ENCODE measurements at regions not wholly inside any gene's neighbourhood (a gene's known extent, or its start where the extent isn't known, plus 50 kb on each side); places are given as distances from the start of the nearest gene placed in this dataset.

DNA sequence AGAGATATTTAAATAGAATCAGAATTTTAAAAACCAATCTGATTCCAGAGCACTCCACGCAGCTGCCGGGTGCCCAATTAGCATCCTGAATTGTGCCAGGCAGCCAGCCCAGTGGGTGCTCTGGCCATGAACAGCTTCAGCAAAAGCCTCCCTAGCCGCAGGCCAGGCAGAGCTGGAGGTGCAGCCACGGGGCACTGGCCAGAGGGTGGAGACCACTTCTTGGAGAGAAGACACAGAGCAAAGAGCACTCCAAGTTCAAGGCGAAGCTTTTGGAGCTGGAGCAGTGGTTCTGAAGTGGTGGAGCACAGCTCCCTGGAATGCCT lies 475.6 kb upstream of the PROK2 start:
- DNase-seq (ENCODE audit: low read depth, low spot score) (no peak), ATAC-seq (no peak)
- in situ Hi-C loops (cut with HindIII; ENCODE audit: low pct_unique_long_range_greater_than_20kb, low sequenced_read_pairs) (no loop called here), intact Hi-C loops (cut with micrococcal nuclease; ENCODE audit: unreplicated experiment) (no loop called here)
- H3K9me3 ChIP-seq (ENCODE audit: control insufficient read depth, insufficient read depth, low read depth, low read length) = no peaks in the 10 kb centered on the region
- H3K4me1 ChIP-seq (ENCODE audit: control insufficient read depth, insufficient read depth, low read length) = no peaks in the 10 kb centered on the region
- TF ChIP-seq SIN3A (IDR thresholded peaks at IDR 0.05; ENCODE audit: borderline replicate concordance, insufficient read depth, low read depth, low read length) (no peak), POLR2AphosphoS5 (IDR thresholded peaks at IDR 0.05; ENCODE audit: low read depth, low read length) (no peak)
- TF ChIP-seq, protein P1, sequence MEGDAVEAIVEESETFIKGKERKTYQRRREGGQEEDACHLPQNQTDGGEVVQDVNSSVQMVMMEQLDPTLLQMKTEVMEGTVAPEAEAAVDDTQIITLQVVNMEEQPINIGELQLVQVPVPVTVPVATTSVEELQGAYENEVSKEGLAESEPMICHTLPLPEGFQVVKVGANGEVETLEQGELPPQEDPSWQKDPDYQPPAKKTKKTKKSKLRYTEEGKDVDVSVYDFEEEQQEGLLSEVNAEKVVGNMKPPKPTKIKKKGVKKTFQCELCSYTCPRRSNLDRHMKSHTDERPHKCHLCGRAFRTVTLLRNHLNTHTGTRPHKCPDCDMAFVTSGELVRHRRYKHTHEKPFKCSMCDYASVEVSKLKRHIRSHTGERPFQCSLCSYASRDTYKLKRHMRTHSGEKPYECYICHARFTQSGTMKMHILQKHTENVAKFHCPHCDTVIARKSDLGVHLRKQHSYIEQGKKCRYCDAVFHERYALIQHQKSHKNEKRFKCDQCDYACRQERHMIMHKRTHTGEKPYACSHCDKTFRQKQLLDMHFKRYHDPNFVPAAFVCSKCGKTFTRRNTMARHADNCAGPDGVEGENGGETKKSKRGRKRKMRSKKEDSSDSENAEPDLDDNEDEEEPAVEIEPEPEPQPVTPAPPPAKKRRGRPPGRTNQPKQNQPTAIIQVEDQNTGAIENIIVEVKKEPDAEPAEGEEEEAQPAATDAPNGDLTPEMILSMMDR (IDR thresholded peaks at IDR 0.05) = no peak
- no peaks in the 10 kb centered on the region for H3K36me3 ChIP-seq (ENCODE audit: control insufficient read depth, insufficient read depth, low read length)
- BruUV-seq (replicated peaks) = no TSS peak
- H3K27ac ChIP-seq (ENCODE audit: low read length) = no peak overlapping the region
- POLR2A ChIA-PET = no interaction called here
- CTCF ChIA-PET = no interaction called here
- no peak overlapping the region for H3K4me3 ChIP-seq (ENCODE audit: low read depth in 2 of 2, low read length in 2 of 2)
- H3K27me3 ChIP-seq (ENCODE audit: control insufficient read depth, insufficient read depth, low read length) = no peaks in the 10 kb centered on the region

DNA sequence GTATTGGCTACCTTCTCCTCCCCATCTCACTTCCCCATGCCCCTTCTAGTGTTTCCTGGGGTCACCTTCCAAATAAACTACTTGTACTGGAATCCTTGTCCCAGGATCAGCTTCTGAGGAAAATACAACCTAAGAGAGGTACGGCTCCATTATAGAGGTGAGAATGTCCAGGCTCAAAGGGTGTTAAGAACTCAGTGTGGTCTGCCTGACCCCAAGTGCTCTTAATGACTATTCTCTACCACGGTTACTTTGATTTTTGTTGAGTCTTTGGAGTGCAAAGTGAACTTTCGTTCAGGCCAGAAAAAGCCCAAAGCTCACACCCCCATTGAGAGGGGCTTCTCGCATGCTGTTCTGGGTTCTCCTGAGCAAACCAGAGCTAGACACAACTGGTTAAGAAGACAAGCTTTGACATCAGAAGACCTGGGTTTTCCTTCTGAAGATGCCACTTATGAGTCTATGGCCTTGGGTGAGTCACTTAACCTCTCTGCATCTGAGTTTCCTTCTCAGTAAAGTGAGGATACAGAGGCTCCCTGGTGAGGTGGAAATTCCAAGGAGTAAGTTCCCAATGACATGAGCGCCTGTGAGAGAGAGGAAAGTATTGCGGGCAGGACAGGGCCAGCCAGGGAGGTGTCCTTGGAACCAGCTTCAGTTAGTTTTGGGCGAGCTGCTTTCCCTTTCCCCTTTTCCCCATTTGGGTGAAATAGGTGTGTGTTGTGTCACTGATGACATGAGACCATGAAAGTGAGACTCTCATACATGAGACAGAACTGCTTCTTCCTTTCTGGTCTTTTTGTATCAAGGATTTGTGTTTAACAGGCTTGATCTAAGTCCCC lies 475.0 kb upstream of the PROK2 start:
- no peaks in the 10 kb centered on the region for H3K4me1 ChIP-seq (ENCODE audit: control insufficient read depth, insufficient read depth, low read length)
- ChIA-PET CTCF (no interaction called here), POLR2A (no interaction called here)
- no peaks in the 10 kb centered on the region for H3K36me3 ChIP-seq (ENCODE audit: control insufficient read depth, insufficient read depth, low read length)
- no peaks in the 10 kb centered on the region for H3K27me3 ChIP-seq (ENCODE audit: control insufficient read depth, insufficient read depth, low read length)
- H3K9me3 ChIP-seq (ENCODE audit: control insufficient read depth, insufficient read depth, low read depth, low read length) = no peaks in the 10 kb centered on the region
- no peak overlapping the region for H3K27ac ChIP-seq (ENCODE audit: low read length)
- DNase-seq (ENCODE audit: low read depth, low spot score) = no peak
- TF ChIP-seq, protein P2, sequence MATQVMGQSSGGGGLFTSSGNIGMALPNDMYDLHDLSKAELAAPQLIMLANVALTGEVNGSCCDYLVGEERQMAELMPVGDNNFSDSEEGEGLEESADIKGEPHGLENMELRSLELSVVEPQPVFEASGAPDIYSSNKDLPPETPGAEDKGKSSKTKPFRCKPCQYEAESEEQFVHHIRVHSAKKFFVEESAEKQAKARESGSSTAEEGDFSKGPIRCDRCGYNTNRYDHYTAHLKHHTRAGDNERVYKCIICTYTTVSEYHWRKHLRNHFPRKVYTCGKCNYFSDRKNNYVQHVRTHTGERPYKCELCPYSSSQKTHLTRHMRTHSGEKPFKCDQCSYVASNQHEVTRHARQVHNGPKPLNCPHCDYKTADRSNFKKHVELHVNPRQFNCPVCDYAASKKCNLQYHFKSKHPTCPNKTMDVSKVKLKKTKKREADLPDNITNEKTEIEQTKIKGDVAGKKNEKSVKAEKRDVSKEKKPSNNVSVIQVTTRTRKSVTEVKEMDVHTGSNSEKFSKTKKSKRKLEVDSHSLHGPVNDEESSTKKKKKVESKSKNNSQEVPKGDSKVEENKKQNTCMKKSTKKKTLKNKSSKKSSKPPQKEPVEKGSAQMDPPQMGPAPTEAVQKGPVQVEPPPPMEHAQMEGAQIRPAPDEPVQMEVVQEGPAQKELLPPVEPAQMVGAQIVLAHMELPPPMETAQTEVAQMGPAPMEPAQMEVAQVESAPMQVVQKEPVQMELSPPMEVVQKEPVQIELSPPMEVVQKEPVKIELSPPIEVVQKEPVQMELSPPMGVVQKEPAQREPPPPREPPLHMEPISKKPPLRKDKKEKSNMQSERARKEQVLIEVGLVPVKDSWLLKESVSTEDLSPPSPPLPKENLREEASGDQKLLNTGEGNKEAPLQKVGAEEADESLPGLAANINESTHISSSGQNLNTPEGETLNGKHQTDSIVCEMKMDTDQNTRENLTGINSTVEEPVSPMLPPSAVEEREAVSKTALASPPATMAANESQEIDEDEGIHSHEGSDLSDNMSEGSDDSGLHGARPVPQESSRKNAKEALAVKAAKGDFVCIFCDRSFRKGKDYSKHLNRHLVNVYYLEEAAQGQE (IDR thresholded peaks at IDR 0.05; ENCODE audit: insufficient read depth in 1 of 2, low read depth in 2 of 2, low read length in 1 of 2) = no peak
- no peak for TF ChIP-seq SIN3A (IDR thresholded peaks at IDR 0.05; ENCODE audit: borderline replicate concordance, insufficient read depth, low read depth, low read length)
- TF ChIP-seq, protein P1 (IDR thresholded peaks at IDR 0.05) = no peak
- TF ChIP-seq POLR2AphosphoS5 (IDR thresholded peaks at IDR 0.05; ENCODE audit: low read depth, low read length) = no peak
- TF ChIP-seq TCF7L2 (IDR thresholded peaks at IDR 0.05; ENCODE audit: low read depth, low read length) = no peak
- no TSS peak for BruUV-seq (replicated peaks)
- no peak for ATAC-seq
- in situ Hi-C loops (cut with HindIII; ENCODE audit: low pct_unique_long_range_greater_than_20kb, low sequenced_read_pairs) = no loop called here
- no peak overlapping the region for H3K4me3 ChIP-seq (ENCODE audit: low read depth in 2 of 2, low read length in 2 of 2)
- intact Hi-C loops (cut with micrococcal nuclease; ENCODE audit: unreplicated experiment) = no loop called here
